ENCODE measurements at regions not wholly inside any gene's neighbourhood (a gene's known extent, or its start where the extent isn't known, plus 50 kb on each side); places are given as distances from the start of the nearest gene placed in this dataset. TPM values are rescaled to one million over a fixed set of nuclear protein-coding genes. Genes with fewer than 3 reads are reported as not detected.

- no peak for TF ChIP-seq CEBPB (IDR thresholded peaks at IDR 0.05; ENCODE audit: low read depth, low read length)
Measured at GRCh38 chr18:76544511-76545345, 49.7 kb upstream of the ZNF516 start (continued).

Small RNA genes in the stretch of these regions (microRNA-seq; reads per million reads assigned to microRNA genes)
- gene AC139085.1 (ENCODE audit: insufficient read depth, insufficient read length) = not detected

Small RNA genes in the stretch of these regions (small RNA-seq; reads per million reads assigned to genes)
- gene AC139085.1 = 0 reads per million in 5 experiments

Measured in IMR-90 (cell line).